PC-3 (cell line): ENCODE measurements at regions not wholly inside any gene's neighbourhood (a gene's known extent, or its start where the extent isn't known, plus 50 kb on each side); places are given as distances from the start of the nearest gene placed in this dataset.

Experiments used
- EZH2 ChIP-seq: fragments of 300-600 bp; sonication (generic); IDR thresholded peaks from one replicate; pipeline ENCODE4 v1.6.1; 2017; ENCODE audit warnings: antibody characterized with exemption, mild to moderate bottlenecking, low read length; ENCODE audit not compliant: unreplicated experiment
- EZH2phosphoT487 ChIP-seq: fragments of 300-600 bp; sonication (generic); IDR thresholded peaks from 2 replicates; pipeline ENCODE4 v1.6.1; 2018; ENCODE audit warnings: mild to moderate bottlenecking, antibody characterized with exemption, low read length, borderline replicate concordance
- TF ChIP-seq, protein P1 (sequence below): fragments of 300-600 bp; sonication (generic); conservative IDR thresholded peaks from 2 replicates; pipeline ENCODE4 v1.5.1; 2017; ENCODE audit warnings: antibody characterized with exemption, low read depth, mild to moderate bottlenecking, low read length

- TF ChIP-seq, protein P1, sequence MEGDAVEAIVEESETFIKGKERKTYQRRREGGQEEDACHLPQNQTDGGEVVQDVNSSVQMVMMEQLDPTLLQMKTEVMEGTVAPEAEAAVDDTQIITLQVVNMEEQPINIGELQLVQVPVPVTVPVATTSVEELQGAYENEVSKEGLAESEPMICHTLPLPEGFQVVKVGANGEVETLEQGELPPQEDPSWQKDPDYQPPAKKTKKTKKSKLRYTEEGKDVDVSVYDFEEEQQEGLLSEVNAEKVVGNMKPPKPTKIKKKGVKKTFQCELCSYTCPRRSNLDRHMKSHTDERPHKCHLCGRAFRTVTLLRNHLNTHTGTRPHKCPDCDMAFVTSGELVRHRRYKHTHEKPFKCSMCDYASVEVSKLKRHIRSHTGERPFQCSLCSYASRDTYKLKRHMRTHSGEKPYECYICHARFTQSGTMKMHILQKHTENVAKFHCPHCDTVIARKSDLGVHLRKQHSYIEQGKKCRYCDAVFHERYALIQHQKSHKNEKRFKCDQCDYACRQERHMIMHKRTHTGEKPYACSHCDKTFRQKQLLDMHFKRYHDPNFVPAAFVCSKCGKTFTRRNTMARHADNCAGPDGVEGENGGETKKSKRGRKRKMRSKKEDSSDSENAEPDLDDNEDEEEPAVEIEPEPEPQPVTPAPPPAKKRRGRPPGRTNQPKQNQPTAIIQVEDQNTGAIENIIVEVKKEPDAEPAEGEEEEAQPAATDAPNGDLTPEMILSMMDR, result no peak
- TF ChIP-seq EZH2 (no peak), EZH2phosphoT487 (no peak)
Measured at GRCh38 chr4:62816566-62816965, 1592.7 kb downstream of the TECRL start.
